ENCODE measurements at regions not wholly inside any gene's neighbourhood (a gene's known extent, or its start where the extent isn't known, plus 50 kb on each side); places are given as distances from the start of the nearest gene placed in this dataset.

DNA sequence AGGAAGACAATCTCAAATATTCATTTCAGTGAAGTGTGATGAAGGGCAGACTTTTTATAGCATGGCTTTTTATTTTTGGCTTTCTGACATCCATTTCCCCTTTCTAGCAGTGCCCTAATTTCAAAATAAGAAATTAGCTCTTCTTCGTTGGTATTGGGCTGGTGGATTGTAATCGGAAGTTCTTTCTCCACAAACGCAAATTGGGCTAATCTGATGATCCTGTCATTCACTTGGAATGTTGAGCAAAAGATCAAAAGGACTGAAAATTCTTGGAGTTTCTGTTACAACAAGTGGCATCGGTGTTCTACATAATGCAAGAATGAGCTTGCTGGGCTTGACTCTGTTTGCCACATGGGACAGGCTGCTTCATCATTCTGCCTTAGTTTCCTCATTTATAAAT is 1182.8 kb downstream of the FLRT2 start:
- no peak for DNase-seq (ENCODE audit: low read depth)

DNA sequence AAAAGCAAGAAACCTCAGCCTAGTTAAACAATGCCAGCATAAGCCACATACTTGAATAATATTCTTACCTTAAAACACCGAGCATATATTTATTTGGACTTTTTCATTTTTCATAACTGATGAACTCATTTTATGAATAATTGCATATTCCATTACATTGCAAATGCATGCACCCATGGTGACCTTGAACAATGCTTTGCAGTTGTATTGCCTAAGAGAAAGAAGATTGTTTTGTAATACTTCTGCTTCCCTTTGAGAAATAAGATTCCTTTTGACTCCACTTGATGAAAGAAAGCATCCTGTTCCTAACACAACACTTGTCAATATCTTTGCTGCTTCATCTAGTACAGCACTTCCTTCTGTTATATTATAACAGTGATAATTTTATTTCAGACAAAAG is 1182.2 kb downstream of the FLRT2 start:
- no peak for DNase-seq (ENCODE audit: low read depth)

DNA sequence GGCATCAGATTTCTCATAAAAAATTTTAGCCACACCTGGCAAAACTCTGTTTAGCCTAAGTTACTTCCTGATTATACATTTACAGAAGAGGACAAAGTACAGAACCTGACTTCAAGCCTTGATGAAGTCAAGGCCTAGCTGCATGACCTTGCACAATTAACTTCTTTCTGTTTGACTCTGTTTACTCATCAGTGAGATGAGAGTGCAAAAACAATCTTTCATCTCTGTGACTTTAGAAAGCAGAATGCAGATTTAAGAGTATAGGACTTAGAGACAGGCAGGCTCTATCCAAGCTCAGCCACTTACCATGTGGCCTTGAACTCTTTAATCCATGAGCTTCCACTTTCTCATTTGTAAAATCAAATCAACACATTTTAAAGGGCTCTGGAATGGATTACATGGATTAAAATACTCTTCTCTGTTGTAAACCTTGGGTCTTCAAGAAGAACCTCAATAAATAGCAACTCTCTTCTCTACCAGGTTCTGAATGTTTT is 1178.9 kb downstream of the FLRT2 start:
- no peak for DNase-seq (ENCODE audit: low read depth)

DNA sequence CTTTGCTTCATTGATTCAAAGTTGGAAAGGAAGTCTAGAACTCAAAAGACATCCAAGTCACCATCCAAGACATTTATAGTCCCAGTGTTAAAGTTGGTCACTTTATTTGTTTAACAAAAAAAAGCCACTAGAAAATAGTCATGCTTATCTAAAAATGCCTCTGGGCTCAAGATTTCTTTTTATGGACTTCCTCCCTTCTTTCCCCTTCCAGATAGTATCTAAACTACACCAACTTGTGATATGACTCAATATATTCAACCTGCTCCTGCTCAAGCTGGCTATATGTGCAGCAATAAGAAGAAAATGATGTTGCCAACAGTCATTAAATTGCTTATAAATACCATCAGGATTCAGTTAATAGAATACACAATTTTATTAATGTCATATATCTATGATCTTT is 1177.1 kb downstream of the FLRT2 start:
- no peak for DNase-seq (ENCODE audit: low read depth)

DNA sequence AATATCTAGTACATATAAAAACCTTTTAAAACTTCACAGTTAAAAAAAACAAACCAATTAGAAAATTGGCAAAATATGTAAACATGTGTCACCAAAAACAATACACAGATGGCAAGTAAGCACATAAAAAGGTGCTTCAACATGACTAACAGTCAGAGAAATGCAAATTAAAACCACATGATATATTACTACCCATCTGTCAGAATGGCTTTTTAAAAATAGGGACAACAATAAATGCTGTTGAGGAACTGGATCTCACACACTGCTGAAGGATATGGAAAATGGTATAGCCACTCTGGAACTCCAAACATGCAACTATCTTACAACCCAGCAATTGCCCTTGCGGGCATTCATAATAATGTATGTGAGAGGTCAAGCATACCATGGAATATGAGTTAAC is 1153.6 kb downstream of the FLRT2 start:
- no peak for DNase-seq (ENCODE audit: low read depth)

DNA sequence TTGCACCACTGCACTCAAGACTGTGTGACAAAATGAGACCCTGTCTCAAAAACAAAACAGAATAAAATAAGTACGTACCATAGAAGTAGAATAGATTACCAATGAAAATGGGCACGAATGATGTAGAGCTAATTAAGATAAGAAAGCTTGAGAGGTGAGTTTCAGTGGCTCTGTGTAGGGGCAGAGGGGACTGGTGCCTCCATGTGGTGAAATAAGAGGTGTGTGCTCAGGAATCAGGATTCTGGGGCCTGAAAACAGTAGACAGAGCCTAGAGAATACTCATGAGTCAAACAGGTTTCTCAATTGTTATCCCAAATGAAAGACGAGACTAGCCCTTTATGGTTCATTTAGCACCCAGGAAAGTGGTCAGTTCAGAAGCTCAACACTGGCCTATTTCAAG is 1145.1 kb downstream of the FLRT2 start:
- DNase-seq (ENCODE audit: low read depth) = no peak

DNA sequence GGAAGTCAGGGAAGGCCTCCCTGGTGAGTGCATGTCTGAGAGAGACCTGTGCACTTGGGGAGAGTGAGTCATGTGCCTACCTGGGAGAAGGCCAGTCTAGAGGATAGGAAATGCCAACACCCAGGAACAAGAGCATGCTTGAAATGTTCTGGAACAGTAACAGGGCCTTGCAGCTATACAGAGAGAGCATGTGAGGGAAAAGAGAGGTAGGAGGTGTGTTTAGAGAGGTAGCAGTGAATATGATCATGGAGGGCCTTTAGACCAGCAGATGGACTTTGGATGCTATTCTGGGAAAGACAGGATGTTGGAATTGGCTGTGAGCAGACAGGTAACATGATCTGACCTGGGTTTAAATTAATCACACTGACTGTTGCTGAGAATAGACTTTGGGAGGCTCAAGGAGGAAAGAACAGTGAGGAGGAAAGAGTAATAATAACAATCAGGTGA is 1143.6 kb downstream of the FLRT2 start:
- DNase-seq (ENCODE audit: low read depth) = no peak

DNA sequence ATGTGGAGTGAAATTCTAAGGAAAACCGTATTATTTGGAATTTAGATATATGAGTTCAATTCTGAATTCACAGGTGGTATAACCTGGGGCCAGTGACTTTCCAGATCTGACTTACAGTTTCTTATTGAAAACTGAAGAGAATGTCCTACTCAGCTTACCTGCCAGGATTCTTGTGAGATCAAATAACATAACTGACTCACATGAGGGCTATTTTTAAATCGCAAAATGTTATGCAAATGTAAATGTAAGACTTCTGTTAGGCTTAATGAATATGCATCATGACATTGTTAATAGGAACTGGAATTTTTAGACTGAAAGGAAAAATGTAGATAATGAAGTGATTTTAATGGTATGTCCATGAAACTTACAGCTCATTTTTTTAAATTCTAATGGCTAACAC is 1142.1 kb downstream of the FLRT2 start:
- DNase-seq (ENCODE audit: low read depth) = no peak

DNA sequence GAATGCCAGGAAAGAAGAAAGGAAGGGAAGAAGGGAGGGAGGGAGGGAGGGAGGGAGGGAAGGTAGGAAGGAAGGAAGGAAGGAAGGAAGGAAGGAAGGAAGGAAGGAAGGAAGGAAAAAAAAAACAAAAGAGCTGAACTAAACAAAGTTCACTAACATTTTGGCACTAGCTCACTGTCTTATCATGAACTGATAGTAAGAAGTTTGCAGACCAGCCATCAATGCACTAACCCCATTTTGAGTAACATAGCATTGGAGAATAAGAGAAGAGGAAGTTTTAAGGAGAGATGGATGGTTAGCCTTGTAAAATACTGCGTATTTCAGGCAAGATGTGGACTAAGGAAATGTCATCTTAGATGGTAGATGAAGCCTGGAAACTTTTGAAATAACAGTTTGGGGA is 1136.0 kb downstream of the FLRT2 start:
- no peak for DNase-seq (ENCODE audit: low read depth)

DNA sequence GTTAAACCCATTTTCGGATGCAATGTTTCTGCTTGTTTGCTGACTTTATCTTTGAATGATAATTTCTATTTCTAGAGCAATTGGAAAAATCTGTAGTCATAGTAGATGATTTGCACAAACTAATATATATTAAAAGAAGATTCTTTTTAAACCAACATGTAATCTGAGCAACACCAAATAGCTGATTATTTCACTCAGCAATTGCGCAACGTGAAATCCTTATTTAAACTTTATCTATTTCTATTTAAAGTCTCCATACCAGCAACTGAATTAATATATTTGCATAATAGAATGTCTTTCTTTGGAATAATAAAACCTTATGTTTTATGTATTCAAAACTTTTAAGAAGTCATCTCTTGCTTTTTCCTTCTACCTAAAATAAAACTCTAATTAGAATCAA is 1132.4 kb downstream of the FLRT2 start:
- no peak for DNase-seq (ENCODE audit: low read depth)

DNA sequence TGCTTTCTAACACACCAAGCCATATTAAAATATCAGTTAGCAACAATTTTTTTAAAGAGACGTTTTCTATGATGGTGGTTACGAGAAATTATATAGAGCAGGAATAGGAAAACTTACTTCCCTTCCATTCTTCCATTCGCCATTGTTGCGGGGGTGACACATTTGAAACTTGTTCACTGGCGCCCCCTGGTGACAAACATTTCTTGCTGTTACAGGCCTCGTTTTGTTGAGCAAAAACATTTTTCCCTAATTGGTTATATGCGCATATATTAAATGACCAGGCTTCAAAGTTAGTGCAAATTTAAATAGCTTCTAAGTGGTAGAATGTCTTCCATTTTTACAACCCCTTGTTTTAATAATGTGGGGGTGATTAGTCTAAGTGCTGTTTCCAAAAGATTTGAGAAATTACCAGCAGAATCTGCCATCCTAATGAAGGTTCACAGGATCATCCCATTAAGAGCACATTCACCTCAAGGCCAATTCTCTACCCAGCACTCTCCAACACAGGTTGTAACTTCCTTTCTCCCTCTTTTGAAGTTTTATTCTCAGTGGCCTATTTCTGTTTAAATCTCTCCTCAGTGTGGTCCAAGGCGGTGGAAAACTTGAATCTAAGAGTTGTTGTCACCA is 1124.7 kb downstream of the FLRT2 start:
- peak; percentile 0 for DNase-seq (ENCODE audit: low read depth)

DNA sequence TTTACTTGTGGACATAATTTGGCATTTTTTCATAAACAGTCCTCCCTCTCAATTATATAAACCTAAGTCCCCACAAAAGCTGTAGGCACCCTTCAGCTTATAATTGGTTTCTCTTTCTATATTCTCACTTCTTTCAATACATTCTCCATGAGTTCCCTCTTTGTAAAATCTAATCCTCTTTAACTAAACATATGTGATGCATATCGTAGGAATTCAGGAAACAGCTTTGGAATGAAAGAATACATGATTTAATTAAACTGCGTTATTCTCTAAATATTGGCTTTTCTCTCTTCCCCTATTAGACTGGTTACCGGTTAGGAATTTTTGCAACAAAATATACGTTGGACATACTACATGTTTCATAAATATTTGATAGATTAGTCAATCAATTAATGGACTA is 1122.6 kb downstream of the FLRT2 start:
- no peak for DNase-seq (ENCODE audit: low read depth)

DNA sequence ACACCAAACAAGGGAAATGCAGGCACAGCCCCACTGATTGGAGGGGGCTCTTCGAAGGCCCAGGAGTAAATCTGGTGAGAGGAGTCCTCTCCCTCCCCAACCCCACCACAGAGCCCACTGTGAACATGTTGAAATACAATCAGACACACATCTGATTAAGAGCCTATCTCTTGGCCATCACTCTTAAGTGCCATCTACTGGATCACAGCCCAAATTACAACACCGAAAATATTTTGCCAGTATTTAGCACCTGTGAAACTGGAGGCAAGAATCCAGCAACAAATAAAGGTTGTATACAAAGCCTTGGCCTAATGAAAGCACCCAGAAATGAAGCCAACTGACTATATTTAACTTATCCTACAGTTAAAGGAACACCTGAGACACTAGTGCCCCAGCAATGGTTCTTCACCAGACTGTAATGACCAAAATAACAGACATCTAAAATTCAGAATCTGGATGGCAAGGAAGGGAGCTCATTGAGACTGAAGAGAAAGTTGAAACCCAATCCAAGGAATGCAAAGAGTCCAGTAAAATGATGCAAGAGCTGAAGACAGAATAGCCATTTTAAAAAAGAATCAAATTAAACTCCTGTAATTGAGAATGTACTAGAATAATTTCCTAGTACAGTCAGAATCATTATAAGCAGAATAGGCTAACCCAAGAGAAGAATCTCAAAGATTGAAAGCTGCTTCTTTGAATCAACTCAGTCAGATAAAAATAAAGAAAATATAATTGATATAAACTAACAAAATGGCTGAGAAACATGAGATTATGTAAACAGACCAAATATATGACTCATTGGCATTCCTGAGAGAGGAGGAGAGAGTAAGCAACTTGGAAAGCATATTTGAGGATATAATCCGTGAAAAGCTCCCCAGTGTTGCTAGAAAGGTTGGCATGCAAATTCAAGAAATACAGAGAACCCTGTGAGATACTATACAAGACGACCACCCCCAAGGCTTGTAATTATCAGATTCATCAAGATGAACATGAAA is 1117.0 kb downstream of the FLRT2 start:
- no peak for DNase-seq (ENCODE audit: low read depth)

DNA sequence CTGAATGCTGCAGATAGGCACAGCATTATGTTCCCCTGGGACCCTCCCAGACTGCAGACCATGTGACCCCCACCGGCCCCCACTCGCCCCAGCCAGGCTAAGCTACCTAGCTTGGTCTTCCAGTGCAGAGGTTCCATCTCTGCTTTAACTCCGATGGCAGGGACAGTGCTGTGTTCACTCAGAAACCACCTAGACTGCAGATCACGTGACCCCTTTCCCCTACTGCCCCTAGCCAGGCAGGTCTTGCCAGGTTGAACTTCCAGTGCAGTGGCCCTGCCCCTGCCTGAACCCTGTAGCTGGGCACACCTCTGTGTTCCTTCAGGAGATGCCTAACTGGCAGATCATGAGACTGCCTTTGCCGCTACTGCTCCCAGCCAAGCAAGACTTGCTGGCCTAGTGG is 1116.2 kb downstream of the FLRT2 start:
- DNase-seq (ENCODE audit: low read depth) = no peak

DNA sequence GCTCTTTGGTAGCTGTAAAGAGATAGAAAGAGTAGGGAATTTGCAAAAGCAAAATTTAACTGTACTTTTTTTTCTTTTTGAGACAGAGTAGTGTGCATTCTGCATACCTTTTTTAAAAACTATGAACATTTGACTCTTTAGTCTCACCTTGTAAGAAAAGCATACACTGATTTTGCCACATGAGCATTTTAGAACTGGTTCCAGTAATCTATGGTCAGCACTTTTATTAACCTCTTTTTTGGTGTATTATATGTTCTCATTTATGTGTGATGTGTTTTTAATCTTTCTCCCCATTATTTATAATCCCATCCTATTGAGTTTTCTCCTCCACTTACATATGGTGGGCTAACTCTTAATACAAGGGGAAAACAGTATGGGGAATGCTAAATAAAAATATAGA is 1111.4 kb downstream of the FLRT2 start:
- DNase-seq (ENCODE audit: low read depth) = no peak

DNA sequence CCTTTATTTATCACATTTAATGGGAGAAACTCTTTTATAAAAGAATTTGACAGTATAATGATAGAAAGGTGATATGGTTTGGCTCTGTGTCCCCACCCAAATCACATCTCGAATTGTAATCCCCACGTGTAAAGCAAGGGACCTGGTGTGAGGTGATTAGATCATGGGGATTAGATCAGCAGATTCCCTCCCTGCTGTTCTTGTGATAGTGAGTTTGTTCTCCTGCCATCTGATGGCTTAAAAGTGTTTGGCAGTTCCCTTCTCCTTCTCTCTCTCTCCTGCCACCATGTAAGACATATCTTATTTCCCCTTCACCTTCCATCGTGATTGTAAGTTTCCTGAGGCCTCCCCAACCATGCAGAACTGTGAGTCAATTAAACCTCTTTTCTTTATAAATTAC is 1110.3 kb downstream of the FLRT2 start:
- no peak for DNase-seq (ENCODE audit: low read depth)

DNA sequence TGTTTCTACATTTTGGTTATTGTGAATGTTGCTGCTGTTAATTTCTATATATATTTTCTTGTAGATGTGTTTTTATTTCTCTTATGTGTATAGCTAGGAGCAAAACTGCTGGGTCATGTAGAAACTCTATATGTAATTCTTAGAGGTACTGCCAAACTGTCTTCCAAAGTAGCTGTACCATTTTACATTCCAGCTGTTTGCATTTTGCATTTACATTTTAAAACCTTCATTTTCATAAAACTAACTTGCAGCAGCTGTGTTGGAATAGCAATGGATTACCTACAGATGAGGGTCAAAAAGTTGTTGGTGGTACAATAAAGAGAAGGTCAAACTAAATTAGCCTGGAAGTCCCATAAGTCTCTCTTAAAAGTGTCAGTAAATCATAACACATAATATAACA is 1109.7 kb downstream of the FLRT2 start:
- DNase-seq (ENCODE audit: low read depth) = no peak

DNA sequence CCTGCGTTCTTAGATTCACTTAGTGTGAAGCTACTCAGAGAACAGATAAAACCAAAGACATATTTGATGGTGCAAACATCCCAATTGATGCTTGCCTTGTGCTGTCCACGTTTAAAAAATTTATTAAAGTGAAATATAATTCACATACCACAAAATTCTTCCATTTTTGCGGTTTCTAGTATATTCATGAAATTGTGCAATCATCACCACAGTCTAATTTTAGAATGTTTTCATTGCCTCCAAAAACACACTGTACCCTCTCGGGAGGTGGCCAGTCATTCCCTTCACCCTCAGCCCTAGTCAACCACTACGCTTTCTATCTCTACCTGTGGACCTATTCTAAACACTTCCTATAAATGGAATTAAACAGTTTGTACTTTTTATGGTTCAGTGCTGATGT is 1109.2 kb downstream of the FLRT2 start:
- no peak for DNase-seq (ENCODE audit: low read depth)

DNA sequence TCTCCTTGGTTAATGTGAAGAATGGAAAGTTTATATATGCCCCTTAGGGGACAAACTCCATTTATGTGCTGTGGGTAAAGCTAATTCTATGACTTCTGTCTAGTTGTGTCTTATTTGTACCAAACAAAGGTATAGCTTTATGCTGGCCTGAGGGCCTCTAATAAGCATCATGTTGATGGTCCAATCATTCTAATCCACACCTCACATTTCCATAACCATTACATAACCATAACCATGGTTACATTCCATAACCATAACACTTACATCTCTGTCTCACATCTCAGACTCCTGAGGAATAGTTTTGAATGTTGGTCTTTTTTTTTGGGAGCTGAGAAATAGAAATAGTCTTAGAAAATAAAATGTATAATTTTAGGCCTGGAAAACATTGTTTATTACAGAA is 1097.1 kb downstream of the FLRT2 start:
- DNase-seq (ENCODE audit: low read depth) = no peak

DNA sequence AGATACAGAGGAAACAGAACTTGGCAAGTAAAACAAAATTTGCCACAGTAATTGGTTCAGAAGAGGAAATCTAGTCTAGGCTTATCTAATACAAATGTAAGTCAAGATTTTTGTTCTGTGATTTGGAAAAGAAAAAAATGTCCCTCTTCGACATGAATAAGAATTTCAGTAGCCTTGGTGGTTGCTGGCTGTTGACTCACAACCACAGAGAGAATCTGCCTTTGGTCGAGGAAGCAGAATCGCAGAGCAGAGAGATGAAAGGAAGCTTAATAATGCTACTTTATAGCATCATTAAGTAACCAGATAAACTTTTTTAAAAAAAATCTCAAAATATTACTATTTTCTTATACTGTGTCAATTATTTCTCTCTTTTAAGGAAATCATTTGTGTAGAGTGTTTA is 1096.6 kb downstream of the FLRT2 start:
- DNase-seq (ENCODE audit: low read depth) = no peak

DNA sequence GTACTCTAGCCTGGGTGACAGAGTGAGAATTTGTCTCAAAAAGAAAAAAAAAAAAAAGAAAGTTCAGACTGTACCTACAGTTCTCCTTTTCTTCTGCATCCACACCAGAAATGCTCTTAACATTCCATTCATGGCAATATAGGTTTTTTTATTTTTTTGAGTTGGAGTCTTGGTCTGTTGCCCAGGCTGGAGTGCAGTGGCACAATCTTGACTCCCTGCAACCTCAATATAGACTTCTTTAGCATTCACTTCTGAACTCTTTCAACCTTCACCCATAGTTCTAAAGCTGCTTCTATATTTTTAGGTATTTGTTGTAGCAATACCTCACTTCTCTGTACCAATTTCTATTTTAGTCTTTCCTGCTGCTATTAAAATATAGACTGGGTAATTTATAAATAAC is 1095.7 kb downstream of the FLRT2 start:
- DNase-seq (ENCODE audit: low read depth) = no peak

DNA sequence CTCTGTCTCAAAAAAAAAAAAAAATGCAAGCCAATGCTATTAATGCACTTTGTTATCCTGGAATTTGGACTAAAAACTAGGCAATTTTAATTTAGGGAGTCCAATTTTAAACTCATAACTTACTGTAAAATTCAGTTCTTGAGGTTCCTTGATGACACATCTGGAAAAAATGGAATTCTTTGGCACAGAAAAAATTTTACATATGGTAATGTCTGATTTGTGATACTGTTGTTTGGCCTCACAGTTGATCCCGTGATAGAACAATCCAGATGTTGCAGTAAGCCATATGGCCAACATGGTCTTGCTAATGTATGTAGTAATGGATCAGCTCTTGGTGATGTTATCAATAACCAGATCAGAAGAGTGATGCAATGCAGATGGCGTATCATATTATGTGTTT is 1089.8 kb downstream of the FLRT2 start:
- no peak for DNase-seq (ENCODE audit: low read depth)

DNA sequence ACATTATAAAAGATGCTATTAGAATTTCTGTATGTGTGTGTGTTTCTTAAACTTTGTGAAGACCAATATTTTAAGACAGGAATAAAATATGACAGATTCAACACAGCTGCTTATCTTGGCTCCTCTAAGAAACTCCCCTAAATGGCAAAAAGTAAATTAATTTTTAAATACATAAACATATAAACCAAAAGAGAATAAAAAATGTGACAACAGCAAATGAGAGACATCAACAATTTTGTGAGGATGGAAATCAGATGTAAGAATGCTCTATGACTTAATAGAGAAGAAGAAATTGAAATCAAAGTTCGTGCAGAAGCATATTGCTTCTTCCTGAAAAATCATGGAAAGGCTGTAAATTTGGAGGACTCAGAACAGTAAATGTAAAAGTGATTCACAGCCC is 1083.8 kb downstream of the FLRT2 start:
- DNase-seq (ENCODE audit: low read depth) = no peak

All from stimulated activated CD8-positive, alpha-beta memory T cell treated with anti-CD3 and anti-CD28 coated beads, Interleukin-12 subunit alpha, Interleukin-12 subunit beta, amount 100 ng/mL, for 1 hour (primary cell).